ENCODE measurements at regions not wholly inside any gene's neighbourhood (a gene's known extent, or its start where the extent isn't known, plus 50 kb on each side); places are given as distances from the start of the nearest gene placed in this dataset.

- TF ChIP-seq EZH2 (IDR thresholded peaks at IDR 0.05; ENCODE audit: borderline replicate concordance, low read length) = no peak
- TF ChIP-seq CTCF (IDR thresholded peaks at IDR 0.05; ENCODE audit: low read length) = peak; percentile 34; the same call in 1 of the 2 replicates
Measured at GRCh38 chrX:101759000-101759399, 99.3 kb upstream of the ARMCX2 start.
